VCaP (cell line): ENCODE measurements at regions not wholly inside any gene's neighbourhood (a gene's known extent, or its start where the extent isn't known, plus 50 kb on each side); places are given as distances from the start of the nearest gene placed in this dataset.

ENCODE experiments used
- H3K27ac ChIP-seq: fragments of 450-650 bp; 2 replicates; pipeline ENCODE4 v1.5.1; 2017
- TF ChIP-seq, protein P1 (sequence below): fragments of 450-650 bp; conservative IDR thresholded peaks from 2 replicates; pipeline ENCODE4 v1.5.1; 2017; ENCODE audit warnings: mild to moderate bottlenecking, moderate library complexity

GRCh38 chr1:102821707-102822106 lies 286.6 kb downstream of the COL11A1 start:
- no peak overlapping the region for H3K27ac ChIP-seq
- TF ChIP-seq, protein P1, sequence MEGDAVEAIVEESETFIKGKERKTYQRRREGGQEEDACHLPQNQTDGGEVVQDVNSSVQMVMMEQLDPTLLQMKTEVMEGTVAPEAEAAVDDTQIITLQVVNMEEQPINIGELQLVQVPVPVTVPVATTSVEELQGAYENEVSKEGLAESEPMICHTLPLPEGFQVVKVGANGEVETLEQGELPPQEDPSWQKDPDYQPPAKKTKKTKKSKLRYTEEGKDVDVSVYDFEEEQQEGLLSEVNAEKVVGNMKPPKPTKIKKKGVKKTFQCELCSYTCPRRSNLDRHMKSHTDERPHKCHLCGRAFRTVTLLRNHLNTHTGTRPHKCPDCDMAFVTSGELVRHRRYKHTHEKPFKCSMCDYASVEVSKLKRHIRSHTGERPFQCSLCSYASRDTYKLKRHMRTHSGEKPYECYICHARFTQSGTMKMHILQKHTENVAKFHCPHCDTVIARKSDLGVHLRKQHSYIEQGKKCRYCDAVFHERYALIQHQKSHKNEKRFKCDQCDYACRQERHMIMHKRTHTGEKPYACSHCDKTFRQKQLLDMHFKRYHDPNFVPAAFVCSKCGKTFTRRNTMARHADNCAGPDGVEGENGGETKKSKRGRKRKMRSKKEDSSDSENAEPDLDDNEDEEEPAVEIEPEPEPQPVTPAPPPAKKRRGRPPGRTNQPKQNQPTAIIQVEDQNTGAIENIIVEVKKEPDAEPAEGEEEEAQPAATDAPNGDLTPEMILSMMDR: no peak

DNA sequence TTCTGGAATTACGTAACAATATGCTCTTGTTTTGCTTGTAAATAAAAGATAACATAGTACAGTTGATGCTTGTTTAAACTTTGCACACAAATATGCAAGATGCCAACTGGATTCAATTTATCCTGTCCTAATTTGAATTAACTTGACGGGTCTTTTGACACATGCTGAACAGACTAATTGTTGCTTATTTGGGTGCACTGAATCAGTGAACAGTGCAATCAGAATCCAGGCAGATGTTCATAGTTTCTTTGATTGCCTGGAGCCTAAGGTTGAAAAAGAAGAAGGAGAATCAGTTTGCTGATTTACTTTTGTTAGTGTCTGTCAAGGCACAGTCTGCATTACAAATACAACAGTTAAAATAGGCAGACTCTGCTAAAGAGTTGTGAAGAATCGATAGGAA lies 307.9 kb downstream of the COL11A1 start:
- H3K27ac ChIP-seq: no peak overlapping the region
- TF ChIP-seq, protein P1: no peak

DNA sequence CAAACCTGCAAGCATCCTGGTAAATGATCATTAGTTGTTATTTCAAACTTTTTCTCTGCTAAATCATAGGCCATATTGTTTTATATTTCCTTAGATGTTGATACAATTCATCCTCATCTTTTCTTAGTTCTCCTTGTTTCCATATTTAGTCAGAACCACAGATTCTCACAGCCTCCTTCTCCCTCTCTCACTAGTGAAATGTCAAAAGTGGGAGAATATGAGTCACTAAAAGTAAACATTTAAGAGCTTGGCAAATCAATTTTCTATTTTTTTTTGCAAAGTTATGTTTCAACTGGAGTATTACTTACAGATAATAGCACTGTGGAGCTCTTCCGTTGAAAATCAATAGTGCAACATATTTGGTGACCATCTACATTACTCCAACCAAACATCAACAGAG lies 308.8 kb downstream of the COL11A1 start:
- no peak overlapping the region for H3K27ac ChIP-seq
- TF ChIP-seq, protein P1: no peak

DNA sequence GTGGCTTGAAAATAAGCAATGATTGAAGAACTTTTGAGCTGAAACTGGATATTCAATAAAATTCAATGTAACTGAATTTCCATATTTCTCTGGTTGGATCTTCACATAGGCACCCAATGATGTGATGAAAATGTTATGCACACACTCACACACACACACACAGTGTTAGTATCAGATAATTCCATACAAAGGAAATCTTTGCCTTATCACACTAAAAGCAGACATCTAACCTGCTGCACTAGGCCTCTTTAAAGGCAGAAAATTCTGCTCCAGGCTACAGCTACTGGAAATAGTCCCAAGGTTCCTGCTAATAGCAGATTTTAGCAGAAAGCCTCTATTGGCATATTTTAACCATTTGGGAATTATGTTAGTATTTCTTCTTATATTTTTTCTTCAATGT lies 309.6 kb downstream of the COL11A1 start:
- TF ChIP-seq, protein P1: no peak
- H3K27ac ChIP-seq: no peak overlapping the region

- TF ChIP-seq, protein P1: no peak
- no peak overlapping the region for H3K27ac ChIP-seq
Observed at GRCh38 chr1:102796429-102796828, 311.9 kb downstream of the COL11A1 start.

DNA sequence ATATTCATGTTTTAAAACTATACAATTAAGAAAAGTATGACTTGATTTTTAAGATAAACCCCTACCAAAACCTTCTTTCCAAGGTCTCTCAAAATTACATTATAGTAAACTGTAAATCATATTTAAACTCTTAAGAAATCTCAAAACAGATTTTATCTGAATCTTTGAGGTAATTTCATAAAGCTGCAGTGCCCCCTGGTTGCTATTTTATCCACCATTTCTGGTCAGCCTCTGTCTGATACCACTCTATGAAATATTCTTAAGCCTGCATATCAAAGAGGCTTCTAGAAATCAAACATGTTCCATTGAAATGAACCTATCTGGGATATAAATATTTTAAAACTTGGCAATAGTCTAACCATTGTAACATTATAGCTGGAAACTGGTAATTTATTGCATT lies 317.3 kb downstream of the COL11A1 start:
- H3K27ac ChIP-seq: no peak overlapping the region
- TF ChIP-seq, protein P1: peak; percentile 26; the same call in 1 of the 2 replicates

GRCh38 chr1:102789951-102790350 lies 318.4 kb downstream of the COL11A1 start:
- peak overlapping the region; percentile 31 for H3K27ac ChIP-seq

- no peak overlapping the region for H3K27ac ChIP-seq
- TF ChIP-seq, protein P1: no peak
Observed at GRCh38 chr1:102783487-102783886, 324.8 kb downstream of the COL11A1 start.
